ENCODE measurements at regions not wholly inside any gene's neighbourhood (a gene's known extent, or its start where the extent isn't known, plus 50 kb on each side); places are given as distances from the start of the nearest gene placed in this dataset.

- H3K27me3 Mint-ChIP-seq (ENCODE audit: unreplicated experiment) = no peaks in the 10 kb centered on the region
- H3K4me3 Mint-ChIP-seq (ENCODE audit: unreplicated experiment) = no peak overlapping the region
- no peaks in the 10 kb centered on the region for H3K36me3 Mint-ChIP-seq (ENCODE audit: unreplicated experiment)
- H3K4me1 Mint-ChIP-seq (ENCODE audit: unreplicated experiment) = peaks cover 15% of the 10 kb centered on the region
- no peaks in the 10 kb centered on the region for H3K9me3 Mint-ChIP-seq (ENCODE audit: unreplicated experiment)
- no peak for TF ChIP-seq CTCF (IDR thresholded peaks at IDR 0.05)
- no peak for DNase-seq (ENCODE audit: extremely low spot score, unreplicated experiment)
- no peak overlapping the region for H3K27ac Mint-ChIP-seq (ENCODE audit: unreplicated experiment)
Observed at GRCh38 chr6:137728386-137729349, 138.4 kb upstream of the TNFAIP3 start.

GRCh38 chr6:137729866-137730629, 137.0 kb upstream of the TNFAIP3 start:
- Mint-ChIP-seq H3K4me3 (ENCODE audit: unreplicated experiment) (no peak overlapping the region), H3K27me3 (ENCODE audit: unreplicated experiment) (no peaks in the 10 kb centered on the region), H3K27ac (ENCODE audit: unreplicated experiment) (no peak overlapping the region), H3K9me3 (ENCODE audit: unreplicated experiment) (no peaks in the 10 kb centered on the region), H3K36me3 (ENCODE audit: unreplicated experiment) (no peaks in the 10 kb centered on the region), H3K4me1 (ENCODE audit: unreplicated experiment) (peaks cover 15% of the 10 kb centered on the region)
- TF ChIP-seq CTCF (IDR thresholded peaks at IDR 0.05) = no peak
- DNase-seq (ENCODE audit: extremely low spot score, unreplicated experiment) = no peak

GRCh38 chr6:137731600-137731959, 135.5 kb upstream of the TNFAIP3 start:
- no peak overlapping the region for H3K27ac Mint-ChIP-seq (ENCODE audit: unreplicated experiment)
- TF ChIP-seq CTCF (IDR thresholded peaks at IDR 0.05) = no peak
- peaks cover 15% of the 10 kb centered on the region for H3K4me1 Mint-ChIP-seq (ENCODE audit: unreplicated experiment)

GRCh38 chr6:137731960-137732616, 135.0 kb upstream of the TNFAIP3 start:
- Mint-ChIP-seq H3K27ac (ENCODE audit: unreplicated experiment) (no peak overlapping the region), H3K4me3 (ENCODE audit: unreplicated experiment) (no peak overlapping the region), H3K27me3 (ENCODE audit: unreplicated experiment) (no peaks in the 10 kb centered on the region), H3K4me1 (ENCODE audit: unreplicated experiment) (peaks cover 18% of the 10 kb centered on the region), H3K9me3 (ENCODE audit: unreplicated experiment) (no peaks in the 10 kb centered on the region), H3K36me3 (ENCODE audit: unreplicated experiment) (no peaks in the 10 kb centered on the region)
- no peak for DNase-seq (ENCODE audit: extremely low spot score, unreplicated experiment)
- TF ChIP-seq CTCF (IDR thresholded peaks at IDR 0.05) = no peak

More at GRCh38 chr6:137731600-137731959, 135.5 kb upstream of the TNFAIP3 start:
- H3K27me3 Mint-ChIP-seq (ENCODE audit: unreplicated experiment) = no peaks in the 10 kb centered on the region
- DNase-seq (ENCODE audit: extremely low spot score, unreplicated experiment) = no peak
- H3K9me3 Mint-ChIP-seq (ENCODE audit: unreplicated experiment) = no peaks in the 10 kb centered on the region
- H3K4me3 Mint-ChIP-seq (ENCODE audit: unreplicated experiment) = no peak overlapping the region
- no peaks in the 10 kb centered on the region for H3K36me3 Mint-ChIP-seq (ENCODE audit: unreplicated experiment)

Data from osteocyte (in vitro differentiated cells).